H9 (cell line): ENCODE measurements at regions not wholly inside any gene's neighbourhood (a gene's known extent, or its start where the extent isn't known, plus 50 kb on each side); places are given as distances from the start of the nearest gene placed in this dataset.

ENCODE experiments used
- DNase-seq: peaks from one replicate; pipeline ENCODE4 v3.0.0-alpha.2; 2017
- H2AFZ ChIP-seq: one replicate; pipeline ENCODE4 v1.6.1; 2013; ENCODE audit warnings: mild to moderate bottlenecking, low read length, control low read depth, moderate library complexity
- H2AK5ac ChIP-seq: 2 replicates; pipeline ENCODE4 v1.6.1; 2013; ENCODE audit warnings: low read length, control low read depth, mixed read lengths; ENCODE audit not compliant: insufficient read length
- H2BK120ac ChIP-seq: one replicate; pipeline ENCODE4 v1.6.1; 2013; ENCODE audit warnings: low read depth, mild to moderate bottlenecking, low read length, control low read depth, inconsistent platforms; ENCODE audit not compliant: poor library complexity, severe bottlenecking
- H2BK12ac ChIP-seq: 2 replicates; pipeline ENCODE4 v1.6.1; 2013; ENCODE audit warnings: low read length, control low read depth, mixed read lengths, low read depth; ENCODE audit not compliant: insufficient read length
- H2BK15ac ChIP-seq: 2 replicates; pipeline ENCODE4 v1.6.1; 2013; ENCODE audit warnings: low read depth, low read length, control low read depth
- H2BK20ac ChIP-seq: one replicate; pipeline ENCODE4 v1.6.1; 2013; ENCODE audit warnings: low read depth, mild to moderate bottlenecking, low read length, control low read depth, inconsistent platforms; ENCODE audit not compliant: poor library complexity, severe bottlenecking
- H2BK5ac ChIP-seq: 2 replicates; pipeline ENCODE4 v1.6.1; 2013; ENCODE audit warnings: low read length, control low read depth, mixed read lengths; ENCODE audit not compliant: insufficient read length
- H3K14ac ChIP-seq: 2 replicates; pipeline ENCODE4 v1.6.1; 2013; ENCODE audit warnings: low read length, control low read depth; ENCODE audit not compliant: insufficient read depth
- H3K18ac ChIP-seq: 2 replicates; pipeline ENCODE4 v1.6.1; 2013; ENCODE audit warnings: low read depth, mild to moderate bottlenecking, mixed read lengths, low read length, control low read depth; ENCODE audit not compliant: insufficient read length
- H3K23ac ChIP-seq: 2 replicates; pipeline ENCODE4 v1.6.1; 2013; ENCODE audit warnings: low read length, control low read depth, mixed read lengths, low read depth; ENCODE audit not compliant: insufficient read length
- H3K23me2 ChIP-seq: 2 replicates; pipeline ENCODE4 v1.6.1; 2013; ENCODE audit warnings: low read depth, mild to moderate bottlenecking, mixed read lengths, low read length, control low read depth; ENCODE audit not compliant: insufficient read length, poor library complexity, severe bottlenecking
- H3K27ac ChIP-seq: 2 replicates; pipeline ENCODE4 v1.5.1; 2013; ENCODE audit warnings: low read length, control low read depth, mixed read lengths, low read depth; ENCODE audit not compliant: insufficient read length
- H3K27me3 ChIP-seq: 2 replicates; pipeline ENCODE4 v1.6.1; 2013; ENCODE audit warnings: low read length, control low read depth, inconsistent platforms; ENCODE audit not compliant: insufficient read depth
- H3K4ac ChIP-seq: 2 replicates; pipeline ENCODE4 v1.6.1; 2013; ENCODE audit warnings: low read depth, mild to moderate bottlenecking, control low read depth, inconsistent platforms, low read length, moderate library complexity
- H3K4me1 ChIP-seq: 2 replicates; pipeline ENCODE4 v1.6.1; 2013; ENCODE audit warnings: low read length, control low read depth, inconsistent platforms; ENCODE audit not compliant: insufficient read depth
- H3K4me2 ChIP-seq: 2 replicates; pipeline ENCODE4 v1.6.1; 2013; ENCODE audit warnings: low read length, control low read depth, mixed read lengths; ENCODE audit not compliant: insufficient read length, insufficient read depth
- H3K56ac ChIP-seq: 2 replicates; pipeline ENCODE4 v1.6.1; 2013; ENCODE audit warnings: low read depth, mild to moderate bottlenecking, mixed read lengths, low read length, control low read depth; ENCODE audit not compliant: insufficient read length
- H3K79me1 ChIP-seq: 2 replicates; pipeline ENCODE4 v1.6.1; 2013; ENCODE audit warnings: low read depth, mild to moderate bottlenecking, moderate library complexity, low read length, control low read depth, inconsistent platforms; ENCODE audit not compliant: insufficient read depth, poor library complexity, severe bottlenecking
- H3K79me2 ChIP-seq: 2 replicates; pipeline ENCODE4 v1.6.1; 2013; ENCODE audit warnings: low read length, control low read depth, inconsistent platforms; ENCODE audit not compliant: insufficient read depth
- H3K9ac ChIP-seq: 2 replicates; pipeline ENCODE4 v1.6.1; 2013; ENCODE audit warnings: low read length, control low read depth, mixed read lengths; ENCODE audit not compliant: insufficient read length; ENCODE audit errors: extremely low read depth
- H3K9me3 ChIP-seq: one replicate; pipeline ENCODE4 v1.6.1; 2013; ENCODE audit warnings: low read depth, low read length, inconsistent platforms; ENCODE audit not compliant: control insufficient read depth
- H3T11ph ChIP-seq: one replicate; pipeline ENCODE4 v1.6.1; 2013; ENCODE audit warnings: mild to moderate bottlenecking, low read length, control low read depth, inconsistent platforms
- H4K20me1 ChIP-seq: one replicate; pipeline ENCODE4 v1.6.1; 2013; ENCODE audit not compliant: control insufficient read depth, insufficient read length, insufficient read depth
- H4K5ac ChIP-seq: 2 replicates; pipeline ENCODE4 v1.6.1; 2013; ENCODE audit warnings: low read depth, mild to moderate bottlenecking, mixed read lengths, low read length, control low read depth; ENCODE audit not compliant: insufficient read length
- H4K8ac ChIP-seq: replicated peaks from 2 replicates; pipeline ENCODE4 v1.6.1; 2013; ENCODE audit warnings: low read length, control low read depth, mixed read lengths, low read depth; ENCODE audit not compliant: insufficient read length
- H4K91ac ChIP-seq: 2 replicates; pipeline ENCODE4 v1.6.1; 2013; ENCODE audit warnings: low read depth, mild to moderate bottlenecking, moderate library complexity, mixed read lengths, low read length, control low read depth; ENCODE audit not compliant: insufficient read length
- H3K27ac Mint-ChIP-seq, 3 experiments: 2 replicates in 2 of 3; 3 replicates in 1 of 3; pipeline ENCODE4 v1.8.0; 2020 to 2021; ENCODE audit warnings: mixed read lengths in 3 of 3, mild to moderate bottlenecking in 1 of 3, moderate library complexity in 1 of 3
- H3K27me3 Mint-ChIP-seq: 2 replicates; pipeline ENCODE4 v1.8.0; 2021; ENCODE audit warnings: low read depth, mild to moderate bottlenecking, moderate library complexity, mixed read lengths
- H3K36me3 Mint-ChIP-seq, 3 experiments: 2 replicates in 2 of 3; 3 replicates in 1 of 3; pipeline ENCODE4 v1.8.0; 2020 to 2021; ENCODE audit warnings: low read depth in 3 of 3, mixed read lengths in 3 of 3; ENCODE audit not compliant: insufficient read depth in 1 of 3
- H3K4me1 Mint-ChIP-seq, 2 experiments: 2 replicates each; pipeline ENCODE4 v1.8.0; 2020; ENCODE audit warnings: mixed read lengths in 2 of 2
- H3K4me3 Mint-ChIP-seq, 2 experiments: 2 replicates in 1 of 2; 3 replicates in 1 of 2; pipeline ENCODE4 v1.8.0; 2020 to 2021; ENCODE audit warnings: mild to moderate bottlenecking in 2 of 2, mixed read lengths in 2 of 2, moderate library complexity in 1 of 2
- H3K9me3 Mint-ChIP-seq, 2 experiments: 2 replicates in 1 of 2; 3 replicates in 1 of 2; pipeline ENCODE4 v1.8.0; 2020; ENCODE audit warnings: mild to moderate bottlenecking in 2 of 2, mixed read lengths in 2 of 2, moderate library complexity in 1 of 2
- CTCF ChIP-seq: fragments of 200-600 bp; sonication (generic); conservative IDR thresholded peaks from 3 replicates; pipeline ENCODE4 v1.8.0; 2021; ENCODE audit warnings: antibody characterized with exemption, mild to moderate bottlenecking
- WGBS: extraction: QIAGEN DNeasy Blood & Tissue Kit; methylation state at CpG from one replicate; pipeline ENCODE4 v1.1.7; 2013; ENCODE audit warnings: missing lambda C conversion rate, low lambda C conversion rate, mixed read lengths; ENCODE audit not compliant: insufficient read length; ENCODE audit errors: extremely low coverage; 5-methylcytosine and 5-hydroxymethylcytosine counted together

- Histone ChIP-seq H3T11ph (no peak overlapping the region), H2AK5ac (no peak overlapping the region), H2AFZ (no peak overlapping the region), H3K23me2 (no peaks in the 10 kb centered on the region), H2BK5ac (no peak overlapping the region), H3K79me2 (no peaks in the 10 kb centered on the region), H3K18ac (no peak overlapping the region), H3K9ac (no peak overlapping the region), H2BK12ac (no peak overlapping the region), H3K14ac (no peak overlapping the region), H3K79me1 (no peaks in the 10 kb centered on the region), H3K27ac (no peak overlapping the region), H4K5ac (no peak overlapping the region), H2BK120ac (no peak overlapping the region), H3K23ac (no peak overlapping the region), H4K8ac (no peak overlapping the region), H4K20me1 (no peaks in the 10 kb centered on the region), H2BK20ac (no peak overlapping the region), H3K4me2 (no peak overlapping the region), H4K91ac (no peak overlapping the region), H3K4ac (no peak overlapping the region), H3K4me1 (no peaks in the 10 kb centered on the region; the same call in 1 of the 2 replicates), H2BK15ac (no peak overlapping the region), H3K27me3 (no peaks in the 10 kb centered on the region), H3K56ac (no peak overlapping the region), H3K9me3 (no peaks in the 10 kb centered on the region)
- no CpG with 5 or more reads among the region's 5 CpGs for WGBS
- Mint-ChIP-seq H3K27me3 (no peaks in the 10 kb centered on the region), H3K4me1 (peaks cover 10 to 15% of the 10 kb centered on the region in 2 experiments; a peak in 3 of 4 replicates), H3K4me3 (no peak overlapping the region), H3K27ac (no peak overlapping the region), H3K36me3 (no peaks in the 10 kb centered on the region), H3K9me3 (no peaks in the 10 kb centered on the region; a peak in 1 of 5 replicates)
- no peak for TF ChIP-seq CTCF
- no peak for DNase-seq
Observed at GRCh38 chr5:91642581-91642980, 259.5 kb upstream of the ARRDC3 start.
